Sigmoid colon (tissue), 6 donors: ENCODE measurements at regions not wholly inside any gene's neighbourhood (a gene's known extent, or its start where the extent isn't known, plus 50 kb on each side); places are given as distances from the start of the nearest gene placed in this dataset.

Experiments used
- DNase-seq: peaks from one replicate; pipeline ENCODE4 v3.0.0-alpha.2; 2019
- H3K27ac ChIP-seq, 4 donors: fragments of 200-600 bp; sonication (generic); one replicate each; pipeline ENCODE4 v1.5.1; 2016 to 2019; ENCODE audit warnings: mild to moderate bottlenecking in 1 of 4
- H3K27me3 ChIP-seq, 3 donors: fragments of 200-600 bp; sonication (generic); one replicate each; pipeline ENCODE4 v1.5.1; 2019; ENCODE audit warnings: mild to moderate bottlenecking in 1 of 3
- H3K36me3 ChIP-seq, 4 donors: fragments of 200-600 bp; sonication (generic); one replicate each; pipeline ENCODE4 v1.5.1; 2016 to 2019
- H3K4me1 ChIP-seq, 4 donors: fragments of 200-600 bp; sonication (generic); one replicate each; pipeline ENCODE4 v1.5.1; 2017 to 2019
- H3K4me3 ChIP-seq, 4 donors: fragments of 200-600 bp; sonication (generic); one replicate each; pipeline ENCODE4 v1.5.1; 2017 to 2019; ENCODE audit warnings: mild to moderate bottlenecking in 2 of 4, moderate library complexity in 1 of 4
- H3K9me3 ChIP-seq, 4 donors: fragments of 200-600 bp in 3 of 4; sonication (generic) in 3 of 4; one replicate each; pipeline versions ENCODE4 v1.5.1 to v1.6.1; 2013 to 2019
- CTCF ChIP-seq, 4 experiments: fragments of 450-650 bp in 3 of 4; fragments of 200-600 bp in 1 of 4; IDR thresholded peaks; one replicate each; pipeline ENCODE4 v1.5.1; 2016 to 2019; ENCODE audit warnings: antibody characterized with exemption in 4 of 4, mild to moderate bottlenecking in 3 of 4, moderate library complexity in 2 of 4
- EP300 ChIP-seq, 4 donors: sonication (generic); formaldehyde crosslinking; IDR thresholded peaks; one replicate each; pipeline ENCODE4 v1.6.1; 2017; ENCODE audit warnings: antibody characterized with exemption in 4 of 4
- POLR2A ChIP-seq, 2 donors: fragments of 450-650 bp; IDR thresholded peaks; one replicate each; pipeline ENCODE4 v1.6.1; 2016; ENCODE audit warnings: antibody characterized with exemption in 2 of 2, mild to moderate bottlenecking in 2 of 2, moderate library complexity in 2 of 2
- POLR2AphosphoS5 ChIP-seq, 4 donors: sonication (generic); formaldehyde crosslinking; IDR thresholded peaks; one replicate each; pipeline ENCODE4 v1.6.1; 2017; ENCODE audit warnings: antibody characterized with exemption in 4 of 4
- WGBS, 2 donors: extraction: QIAGEN DNeasy Blood & Tissue Kit; methylation state at CpG; one replicate each; pipeline ENCODE4 v1.1.7; 2013; 5-methylcytosine and 5-hydroxymethylcytosine counted together
- intact Hi-C: fragments of 100-400 bp; cut with DNase I; formaldehyde crosslinking; loops from one replicate; pipeline ENCODE4 v1.15.1; 2023
- donor health status: healthy with polysubstance abuse.
- donor health status: healthy.

DNA sequence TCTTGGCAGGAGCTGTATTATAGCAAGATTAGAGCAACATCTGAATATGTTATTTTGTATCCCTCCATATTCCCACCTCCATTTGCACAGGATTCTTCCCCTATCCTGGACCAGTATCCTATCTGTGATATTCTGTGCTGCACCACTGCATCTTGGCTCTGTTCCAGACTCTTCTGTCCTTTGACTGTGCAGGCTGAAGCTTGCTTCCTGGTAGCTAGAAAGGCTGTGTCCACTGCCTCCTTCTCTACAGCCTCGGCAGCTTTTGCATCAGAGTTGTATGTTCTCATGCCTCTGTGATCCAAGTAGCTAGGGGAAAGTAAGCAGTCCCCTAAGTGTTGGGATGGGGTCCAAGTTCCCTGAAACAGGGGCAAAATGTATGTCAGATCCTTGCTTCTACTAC is 104.1 kb downstream of the GAS1 start:
- 25 to 58% methylated on average over 1 of the region's 1 CpG for WGBS, 2 donors
- intact Hi-C loops: no loop called here
- H3K36me3 ChIP-seq: no peaks in the 10 kb centered on the region
- TF ChIP-seq CTCF (IDR thresholded peaks at IDR 0.05) (no peak), EP300 (IDR thresholded peaks at IDR 0.05) (no peak), POLR2AphosphoS5 (IDR thresholded peaks at IDR 0.05) (no peak), POLR2A (IDR thresholded peaks at IDR 0.05) (no peak)
- no peaks in the 10 kb centered on the region for H3K9me3 ChIP-seq
- peaks cover 0 to 3% (median 0%) of the 10 kb centered on the region in 4 donors for H3K4me1 ChIP-seq
- DNase-seq: no peak
- H3K4me3 ChIP-seq: no peak overlapping the region
- H3K27me3 ChIP-seq: no peaks in the 10 kb centered on the region
- H3K27ac ChIP-seq: no peak overlapping the region

GRCh38 chr9:86842573-86842972 is 104.7 kb downstream of the GAS1 start:
- Histone ChIP-seq H3K4me3 (no peak overlapping the region), H3K4me1 (peaks cover 0 to 3% (median 0%) of the 10 kb centered on the region in 4 donors), H3K27me3 (no peaks in the 10 kb centered on the region), H3K9me3 (no peaks in the 10 kb centered on the region), H3K36me3 (no peaks in the 10 kb centered on the region), H3K27ac (no peak overlapping the region)
- intact Hi-C loops: no loop called here
- 80 to 82% methylated on average over 6 of the region's 6 CpGs for WGBS, 2 donors
- TF ChIP-seq EP300 (IDR thresholded peaks at IDR 0.05): no peak
- TF ChIP-seq CTCF (IDR thresholded peaks at IDR 0.05): no peak
- no peak for TF ChIP-seq POLR2AphosphoS5 (IDR thresholded peaks at IDR 0.05)
- no peak for TF ChIP-seq POLR2A (IDR thresholded peaks at IDR 0.05)
- no peak for DNase-seq

DNA sequence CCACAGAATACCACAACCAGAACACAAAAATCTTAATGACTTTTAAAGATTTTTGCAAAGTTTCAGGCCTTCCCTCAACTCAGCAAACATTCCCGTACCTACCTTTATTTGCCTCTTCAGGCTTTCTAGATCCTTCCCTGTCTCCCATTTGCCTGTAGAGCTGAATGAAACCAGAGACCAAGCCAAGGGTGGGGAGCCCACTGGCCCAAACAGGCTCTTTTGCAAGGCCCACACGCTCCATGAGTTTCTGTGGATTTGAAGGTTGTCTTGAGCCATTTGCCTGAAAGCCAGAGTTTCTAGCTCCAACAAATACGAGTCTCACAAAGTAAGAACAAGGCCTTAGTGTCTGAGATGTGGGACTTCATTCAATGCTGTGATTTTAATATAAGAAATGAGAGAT is 107.8 kb downstream of the GAS1 start:
- H3K4me3 ChIP-seq: no peak overlapping the region
- 78 to 83% methylated on average over 3 of the region's 3 CpGs for WGBS, 2 donors
- intact Hi-C loops: no loop called here
- no peak for DNase-seq
- peak overlapping the region in 3 of 4 donors; percentile 22 to 60 (median 32) for H3K27ac ChIP-seq
- H3K27me3 ChIP-seq: no peaks in the 10 kb centered on the region
- H3K36me3 ChIP-seq: no peaks in the 10 kb centered on the region
- peaks cover 0 to 3% (median 0%) of the 10 kb centered on the region in 4 donors for H3K4me1 ChIP-seq
- no peaks in the 10 kb centered on the region for H3K9me3 ChIP-seq
- TF ChIP-seq EP300 (IDR thresholded peaks at IDR 0.05): no peak
- no peak for TF ChIP-seq CTCF (IDR thresholded peaks at IDR 0.05)
- TF ChIP-seq POLR2AphosphoS5 (IDR thresholded peaks at IDR 0.05): no peak
- no peak for TF ChIP-seq POLR2A (IDR thresholded peaks at IDR 0.05)

DNA sequence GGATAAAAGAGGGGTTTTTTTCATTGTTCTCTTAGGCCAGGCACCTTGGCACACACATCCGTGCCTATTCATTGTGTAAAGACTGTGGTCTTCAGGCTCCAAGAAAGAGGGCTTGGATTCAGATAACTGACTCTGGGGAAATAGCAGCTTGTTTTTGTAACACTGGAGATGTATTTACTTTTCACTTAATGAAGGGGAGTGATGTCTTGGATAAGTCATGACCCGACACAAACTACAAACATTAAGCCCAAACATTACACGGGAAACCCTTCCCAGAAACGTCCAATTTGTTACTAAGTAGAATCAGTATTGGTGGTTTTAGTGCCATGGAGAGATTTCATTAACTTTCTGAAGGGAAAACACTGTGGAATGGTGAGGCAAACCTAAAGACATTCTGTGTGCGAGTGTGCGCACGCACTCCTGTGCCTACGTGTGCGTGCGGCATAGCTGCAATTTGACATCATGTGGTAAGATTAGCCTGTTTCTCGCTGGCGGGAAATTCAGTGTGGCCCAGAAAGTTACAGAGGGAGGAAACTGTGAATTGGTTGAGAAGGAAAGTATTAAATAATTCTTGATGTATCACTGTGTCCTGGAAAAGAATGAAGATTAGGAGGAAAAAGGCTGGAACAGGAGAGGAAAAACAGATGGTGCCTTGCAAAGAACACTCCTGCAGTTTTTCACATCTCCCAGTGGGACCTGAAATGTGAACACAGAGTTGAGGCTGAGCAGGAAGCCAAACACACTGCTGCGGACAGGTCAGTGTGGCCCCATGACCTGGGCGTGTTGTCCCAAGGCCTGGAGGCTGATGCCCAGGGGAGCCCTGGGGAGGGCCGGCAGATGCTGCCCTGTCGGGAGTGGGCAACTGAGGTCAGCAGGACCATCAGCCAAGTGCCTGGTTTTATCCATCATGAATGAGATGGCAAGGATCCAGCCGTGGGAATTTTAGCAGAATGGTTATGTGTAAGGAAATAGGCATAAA is 108.5 kb downstream of the GAS1 start:
- Histone ChIP-seq H3K9me3 (no peaks in the 10 kb centered on the region), H3K27ac (peak overlapping the region in 3 of 4 donors; percentile 32 to 60 (median 42)), H3K4me1 (peaks cover 0 to 3% (median 0%) of the 10 kb centered on the region in 4 donors), H3K4me3 (no peak overlapping the region), H3K36me3 (no peaks in the 10 kb centered on the region), H3K27me3 (no peaks in the 10 kb centered on the region)
- intact Hi-C loops: no loop called here
- DNase-seq: peak; percentile 80
- peak in 3 of 4 donors; percentile 5 to 63 (median 45) for TF ChIP-seq POLR2AphosphoS5 (IDR thresholded peaks at IDR 0.05)
- no peak for TF ChIP-seq CTCF (IDR thresholded peaks at IDR 0.05)
- WGBS, 2 donors: 77 to 78% methylated on average over 17 of the region's 17 CpGs
